ENCODE measurements at regions not wholly inside any gene's neighbourhood (a gene's known extent, or its start where the extent isn't known, plus 50 kb on each side); places are given as distances from the start of the nearest gene placed in this dataset.

- DNase-seq (ENCODE audit: low spot score), result no peak
- peaks cover 32% of the 10 kb centered on the region for H3K27me3 Mint-ChIP-seq (ENCODE audit: low read depth)
- H3K36me3 Mint-ChIP-seq (ENCODE audit: low read depth), result no peaks in the 10 kb centered on the region
- no peak overlapping the region for H3K27ac Mint-ChIP-seq (ENCODE audit: unreplicated experiment)
- no peak overlapping the region for H3K4me3 Mint-ChIP-seq (ENCODE audit: unreplicated experiment)
- H3K9me3 Mint-ChIP-seq (ENCODE audit: low read depth), result no peaks in the 10 kb centered on the region
- peaks cover 10% of the 10 kb centered on the region for H3K4me1 Mint-ChIP-seq (ENCODE audit: low read depth)
- TF ChIP-seq CTCF (IDR thresholded peaks at IDR 0.05), result no peak
Measured at GRCh38 chr10:78476156-78476555, 442.5 kb downstream of the RPS24 start.

- peaks cover 10% of the 10 kb centered on the region for H3K4me1 Mint-ChIP-seq (ENCODE audit: low read depth)
- H3K27ac Mint-ChIP-seq (ENCODE audit: unreplicated experiment), result no peak overlapping the region
- no peaks in the 10 kb centered on the region for H3K36me3 Mint-ChIP-seq (ENCODE audit: low read depth)
- peaks cover 32% of the 10 kb centered on the region for H3K27me3 Mint-ChIP-seq (ENCODE audit: low read depth)
- H3K9me3 Mint-ChIP-seq (ENCODE audit: low read depth), result no peaks in the 10 kb centered on the region
- no peak for TF ChIP-seq CTCF (IDR thresholded peaks at IDR 0.05)
- no peak for DNase-seq (ENCODE audit: low spot score)
- no peak overlapping the region for H3K4me3 Mint-ChIP-seq (ENCODE audit: unreplicated experiment)
Measured at GRCh38 chr10:78476844-78477243, 443.2 kb downstream of the RPS24 start.

GRCh38 chr10:78478919-78479318 is 445.3 kb downstream of the RPS24 start:
- Mint-ChIP-seq H3K36me3 (ENCODE audit: low read depth) (no peaks in the 10 kb centered on the region), H3K9me3 (ENCODE audit: low read depth) (no peaks in the 10 kb centered on the region), H3K4me3 (ENCODE audit: unreplicated experiment) (no peak overlapping the region), H3K27me3 (ENCODE audit: low read depth) (peaks cover 34% of the 10 kb centered on the region), H3K4me1 (ENCODE audit: low read depth) (peaks cover 10% of the 10 kb centered on the region), H3K27ac (ENCODE audit: unreplicated experiment) (no peak overlapping the region)
- DNase-seq (ENCODE audit: low spot score), result no peak
- TF ChIP-seq CTCF (IDR thresholded peaks at IDR 0.05), result no peak

GRCh38 chr10:78479467-78479866 is 445.8 kb downstream of the RPS24 start:
- H3K9me3 Mint-ChIP-seq (ENCODE audit: low read depth), result no peaks in the 10 kb centered on the region
- no peak for TF ChIP-seq CTCF (IDR thresholded peaks at IDR 0.05)
- peaks cover 31% of the 10 kb centered on the region for H3K27me3 Mint-ChIP-seq (ENCODE audit: low read depth)

GRCh38 chr10:78481842-78482241 is 448.2 kb downstream of the RPS24 start:
- H3K36me3 Mint-ChIP-seq (ENCODE audit: low read depth), result no peaks in the 10 kb centered on the region
- H3K4me1 Mint-ChIP-seq (ENCODE audit: low read depth), result no peaks in the 10 kb centered on the region
- H3K4me3 Mint-ChIP-seq (ENCODE audit: unreplicated experiment), result no peak overlapping the region
- TF ChIP-seq CTCF (IDR thresholded peaks at IDR 0.05), result no peak
- H3K27ac Mint-ChIP-seq (ENCODE audit: unreplicated experiment), result no peak overlapping the region
- DNase-seq (ENCODE audit: low spot score), result no peak
- H3K27me3 Mint-ChIP-seq (ENCODE audit: low read depth), result peaks cover 22% of the 10 kb centered on the region
- no peaks in the 10 kb centered on the region for H3K9me3 Mint-ChIP-seq (ENCODE audit: low read depth)

More at GRCh38 chr10:78479467-78479866, 445.8 kb downstream of the RPS24 start:
- H3K27ac Mint-ChIP-seq (ENCODE audit: unreplicated experiment), result no peak overlapping the region
- H3K4me3 Mint-ChIP-seq (ENCODE audit: unreplicated experiment), result no peak overlapping the region
- H3K4me1 Mint-ChIP-seq (ENCODE audit: low read depth), result peaks cover 10% of the 10 kb centered on the region
- no peaks in the 10 kb centered on the region for H3K36me3 Mint-ChIP-seq (ENCODE audit: low read depth)
- DNase-seq (ENCODE audit: low spot score), result no peak
